D341Med (cell line): ENCODE measurements at regions not wholly inside any gene's neighbourhood (a gene's known extent, or its start where the extent isn't known, plus 50 kb on each side); places are given as distances from the start of the nearest gene placed in this dataset.
A peak's percentile ranks its signal among the peaks of the same experiment; 100 is the strongest.

Source experiments
- DNase-seq: peaks from one replicate; pipeline ENCODE4 v3.0.0; 2012; ENCODE audit warnings: low spot score

DNA sequence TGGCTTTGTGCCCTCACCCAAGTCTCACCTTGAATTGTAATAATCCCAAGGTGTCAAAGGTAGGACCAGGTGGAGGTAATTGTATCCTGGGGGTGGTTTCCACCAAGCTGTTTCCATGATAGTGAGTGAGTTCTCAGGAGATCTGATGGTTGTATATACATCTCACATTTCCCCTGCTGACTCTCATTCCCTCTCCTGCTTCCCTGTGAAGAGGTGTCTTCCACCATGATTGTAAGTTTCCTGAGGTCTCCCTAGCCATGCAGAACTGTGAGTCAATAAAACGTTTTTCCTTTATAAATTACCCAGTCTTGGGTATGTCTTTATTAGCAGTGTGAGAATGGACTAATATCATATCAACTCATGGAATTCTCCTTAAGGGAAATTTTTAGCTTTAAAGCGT, 302.6 kb downstream of the LIG4 start:
- DNase-seq: no peak

DNA sequence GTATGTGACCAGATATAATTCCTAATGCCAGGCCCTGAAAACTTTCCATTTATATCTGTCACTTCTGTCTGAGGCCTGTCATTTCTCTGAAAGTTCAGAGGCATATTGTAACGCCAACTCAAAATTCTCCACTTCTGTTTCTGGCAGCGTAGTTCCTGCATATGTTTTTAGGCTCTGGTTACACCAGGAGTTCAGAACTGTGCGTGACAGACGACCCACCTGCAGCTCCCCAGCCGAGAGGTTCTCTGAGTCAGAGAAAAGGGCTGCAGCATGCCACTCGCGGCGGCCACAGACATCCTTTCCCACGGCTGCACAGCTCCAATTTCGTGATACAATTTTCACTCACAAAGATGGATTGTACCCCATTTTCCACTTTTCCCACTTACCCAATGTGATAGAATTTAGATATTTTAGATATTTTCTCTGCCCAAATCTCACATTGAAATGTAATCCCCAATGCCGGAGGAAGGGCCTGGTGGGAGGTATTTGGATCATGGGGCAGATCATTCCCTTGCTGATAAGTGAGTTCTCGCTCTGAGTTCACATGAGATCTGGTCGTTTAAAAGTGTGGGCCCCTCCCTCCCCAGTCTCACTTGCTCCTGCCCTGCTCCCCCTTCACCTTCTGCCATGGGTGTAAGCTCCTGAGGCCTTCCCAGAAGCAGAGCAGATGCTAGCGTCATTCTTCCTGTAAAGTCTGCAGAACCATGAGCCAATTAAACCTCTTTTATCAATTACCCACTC, 308.1 kb downstream of the LIG4 start:
- DNase-seq: no peak

DNA sequence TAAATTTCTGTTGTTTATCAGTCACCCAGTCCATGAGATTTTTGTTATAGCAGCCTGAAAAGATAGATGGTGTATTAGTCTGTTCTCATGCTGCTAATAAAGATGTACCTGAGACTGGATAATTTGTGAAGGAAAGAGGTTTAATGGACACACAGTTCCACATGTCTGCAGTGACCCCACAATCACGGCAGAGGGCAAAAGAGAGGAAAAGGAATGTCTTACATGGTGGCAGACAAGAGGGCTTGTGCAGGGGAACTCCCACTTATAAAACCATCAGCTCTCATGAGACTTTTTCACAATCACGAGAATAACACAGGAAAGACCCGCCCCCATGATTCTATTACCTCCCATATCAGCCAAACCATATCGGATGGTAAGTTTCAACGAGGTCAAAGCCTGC, 309.2 kb downstream of the LIG4 start:
- no peak for DNase-seq

DNA sequence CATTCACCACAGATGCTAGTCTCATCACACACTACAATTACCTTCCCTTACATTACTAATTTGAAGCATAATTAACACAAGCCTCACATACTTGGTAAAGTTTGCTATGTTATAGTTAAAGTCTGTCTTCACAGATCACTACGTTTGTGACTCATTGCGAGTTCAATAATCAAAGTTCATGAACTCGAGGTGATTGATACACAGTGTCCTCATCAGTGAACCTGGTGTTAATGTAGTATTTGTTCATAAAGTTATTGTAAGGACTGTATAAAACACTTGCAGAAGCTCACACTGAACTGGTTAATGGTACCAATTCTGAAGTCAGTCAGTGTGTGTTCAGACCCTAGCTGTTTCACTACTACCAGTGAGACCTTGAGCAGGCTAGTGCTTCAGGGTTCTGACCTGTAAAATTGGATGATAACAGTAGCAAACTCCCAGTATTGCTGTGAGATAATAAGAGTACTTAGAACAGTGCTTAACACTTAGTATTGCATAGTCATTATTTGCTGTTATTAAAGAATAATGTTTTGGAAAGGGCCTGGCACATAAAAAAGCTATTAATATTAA, 313.3 kb downstream of the LIG4 start:
- DNase-seq: no peak

DNA sequence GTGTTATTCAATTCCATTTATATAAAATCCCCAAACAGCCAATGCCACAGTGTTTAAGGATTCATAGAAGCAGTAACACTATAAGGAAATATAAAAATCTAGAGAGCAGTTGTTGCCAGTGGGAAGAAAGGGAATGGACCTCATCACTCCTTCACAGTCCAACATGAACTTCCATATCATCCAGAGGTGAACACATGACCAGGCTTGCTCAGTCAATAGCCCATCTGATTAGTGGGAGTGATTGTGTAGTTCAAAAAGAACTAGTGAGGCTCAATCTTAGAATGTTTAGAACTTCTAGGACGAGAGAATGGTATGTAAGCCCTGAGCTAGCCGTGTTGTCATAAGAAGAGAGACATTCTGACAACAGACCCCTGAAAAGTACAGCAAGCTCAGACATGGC, 314.1 kb downstream of the LIG4 start:
- no peak for DNase-seq

DNA sequence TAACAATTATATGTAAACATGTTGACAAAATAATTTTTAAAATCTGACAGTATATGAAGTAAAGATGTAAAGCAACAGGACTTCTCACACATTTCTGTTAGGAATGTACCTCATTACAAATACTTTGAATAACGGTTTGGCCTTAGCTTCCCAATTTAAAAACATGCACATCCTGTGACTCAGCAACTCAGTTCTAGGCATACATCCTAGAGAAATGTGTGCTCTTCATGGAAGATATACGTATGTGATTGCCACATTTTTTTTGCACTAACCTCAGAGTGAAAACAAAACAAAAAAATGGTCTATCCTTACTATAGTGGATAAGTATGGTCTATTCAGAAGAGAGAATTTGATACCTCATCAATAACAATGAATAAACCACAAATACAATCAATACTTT, 314.6 kb downstream of the LIG4 start:
- DNase-seq: no peak

DNA sequence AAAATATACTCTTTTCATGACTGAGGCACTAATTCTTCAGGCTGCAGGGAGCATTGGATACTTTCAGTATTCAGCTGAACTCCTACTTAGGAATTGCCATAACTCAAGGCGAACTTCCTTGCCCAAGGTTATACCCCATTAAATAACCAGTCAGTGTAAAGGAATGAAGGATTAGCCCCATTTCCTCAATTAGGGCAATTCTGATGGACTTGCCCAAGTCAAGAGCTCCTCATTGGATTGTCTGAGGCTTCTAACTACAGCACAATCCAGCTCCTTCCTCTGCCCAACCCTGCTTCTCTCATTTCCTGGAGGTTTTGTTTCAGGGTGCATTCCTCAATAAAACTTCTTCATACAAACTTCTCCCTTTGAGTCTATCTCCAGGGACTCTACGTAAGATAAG, 329.2 kb downstream of the LIG4 start:
- no peak for DNase-seq

DNA sequence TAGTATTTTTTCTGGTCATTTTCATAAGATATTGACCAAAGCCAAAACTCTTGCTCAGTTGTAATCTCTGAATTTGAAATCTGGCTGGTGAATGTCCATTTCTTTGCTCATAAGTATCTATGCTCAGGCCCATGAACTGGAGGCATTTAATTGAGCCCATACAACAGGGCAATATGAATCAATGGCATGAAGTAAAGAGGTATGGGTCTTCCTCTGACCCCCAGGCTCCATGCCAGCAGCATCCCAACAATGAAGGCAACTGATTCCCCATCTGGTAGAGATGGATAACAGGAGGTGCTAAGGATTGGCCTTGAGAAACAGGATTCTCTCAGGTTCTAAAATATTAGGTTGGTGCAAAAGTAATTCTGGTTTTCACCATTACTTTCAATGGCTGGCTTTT, 330.8 kb downstream of the LIG4 start:
- no peak for DNase-seq

DNA sequence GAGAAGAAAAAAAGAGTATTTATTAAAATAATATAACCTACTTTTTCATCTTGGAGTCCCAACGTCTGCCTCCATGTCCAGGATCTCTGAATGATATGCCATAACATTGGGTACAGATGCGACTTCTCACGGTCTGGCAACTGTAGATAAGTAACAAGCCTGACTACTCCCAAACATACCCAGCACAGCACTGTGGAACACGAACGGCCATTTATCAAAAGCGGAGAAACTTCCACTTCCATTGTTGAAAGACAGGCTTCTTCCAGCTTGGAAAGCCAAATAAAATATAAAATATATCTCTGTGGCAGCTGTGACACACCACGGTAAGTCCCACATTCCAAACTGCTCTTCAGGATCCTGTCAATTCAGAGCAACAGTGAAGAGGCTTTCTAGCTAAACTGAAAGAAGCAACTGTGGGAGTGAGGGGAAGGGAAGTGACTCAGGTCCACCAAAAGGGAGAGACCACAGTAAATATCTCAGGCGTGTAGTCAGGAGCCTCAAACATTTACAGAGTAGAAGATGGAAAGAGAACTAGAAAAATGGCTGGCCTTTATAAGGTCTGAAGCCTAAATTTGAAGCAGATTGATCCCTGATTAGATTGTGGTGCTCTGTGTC, 331.7 kb downstream of the LIG4 start:
- DNase-seq: no peak

DNA sequence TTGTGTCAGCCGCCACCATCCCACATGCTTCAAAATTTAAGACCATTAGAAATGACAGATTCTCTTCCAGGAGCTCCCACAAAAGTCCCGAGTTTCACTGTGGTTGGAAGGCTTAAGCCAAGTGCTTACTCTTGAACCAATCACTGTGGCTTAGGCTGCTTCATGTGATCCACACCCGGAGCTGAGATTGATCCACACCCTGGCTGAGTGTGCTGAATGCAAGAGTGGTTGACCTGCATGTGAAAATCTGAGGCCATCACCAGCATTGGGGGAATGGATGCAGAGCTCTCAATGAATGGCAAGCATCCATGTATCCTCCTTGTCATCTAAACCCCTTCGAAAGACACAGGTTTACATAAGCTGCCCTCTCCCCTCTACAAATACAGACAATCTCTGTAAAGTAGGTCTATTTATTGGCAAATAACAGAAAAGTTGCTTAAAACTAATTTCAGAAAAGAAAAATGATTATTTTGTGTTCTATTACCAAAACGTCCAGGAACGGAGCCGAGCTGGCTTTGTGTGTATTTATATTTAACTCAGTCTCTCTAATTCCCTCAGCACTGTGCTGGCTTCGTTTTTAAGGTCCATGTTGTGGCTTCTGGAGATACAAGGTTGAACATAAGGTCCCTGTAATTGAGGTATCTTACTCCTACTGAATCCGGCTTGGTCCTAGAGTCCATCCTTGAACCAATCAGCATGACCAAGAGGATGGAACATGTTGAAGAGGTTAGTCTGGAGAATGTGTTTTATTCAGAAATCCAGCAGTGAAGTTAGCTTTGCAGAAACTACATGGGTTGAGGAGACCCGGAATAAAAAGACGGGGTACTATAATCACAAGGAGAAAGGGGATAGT, 332.4 kb downstream of the LIG4 start:
- no peak for DNase-seq

DNA sequence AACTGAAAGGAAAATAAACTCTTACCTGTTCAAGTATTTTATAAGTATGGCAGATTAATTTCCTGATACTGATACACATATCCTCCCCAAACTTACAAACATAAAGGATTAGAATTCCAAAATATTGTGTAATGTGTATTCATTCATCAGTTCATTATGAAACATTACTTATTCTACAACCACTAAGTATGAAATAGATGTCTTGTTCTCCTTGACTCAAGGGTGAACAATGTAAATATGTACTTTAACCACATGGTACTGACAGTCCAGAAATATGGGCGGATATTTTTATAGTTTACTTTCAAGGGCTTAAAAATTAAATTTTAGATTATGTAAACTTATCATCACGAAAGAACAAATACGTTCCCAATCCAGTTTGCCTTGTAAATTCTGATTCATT, 334.0 kb downstream of the LIG4 start:
- DNase-seq: no peak

DNA sequence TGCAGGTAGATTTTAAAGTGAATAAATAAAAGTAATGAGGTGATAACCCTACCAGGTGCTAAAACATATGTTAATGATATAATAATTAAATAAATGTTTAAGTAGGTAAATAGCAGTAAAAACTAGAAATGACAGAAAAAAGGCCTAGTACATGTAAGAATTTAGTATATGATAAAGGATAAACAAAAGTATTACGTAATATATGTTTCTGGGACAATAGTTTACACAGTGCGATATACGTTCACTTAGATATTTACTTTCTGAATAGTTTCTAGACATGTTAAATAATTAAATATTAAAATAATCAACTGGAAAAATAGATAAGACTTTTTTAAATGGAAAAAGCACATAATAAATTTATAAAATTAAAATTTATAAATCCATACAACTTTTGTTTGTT, 340.9 kb downstream of the LIG4 start:
- no peak for DNase-seq

DNA sequence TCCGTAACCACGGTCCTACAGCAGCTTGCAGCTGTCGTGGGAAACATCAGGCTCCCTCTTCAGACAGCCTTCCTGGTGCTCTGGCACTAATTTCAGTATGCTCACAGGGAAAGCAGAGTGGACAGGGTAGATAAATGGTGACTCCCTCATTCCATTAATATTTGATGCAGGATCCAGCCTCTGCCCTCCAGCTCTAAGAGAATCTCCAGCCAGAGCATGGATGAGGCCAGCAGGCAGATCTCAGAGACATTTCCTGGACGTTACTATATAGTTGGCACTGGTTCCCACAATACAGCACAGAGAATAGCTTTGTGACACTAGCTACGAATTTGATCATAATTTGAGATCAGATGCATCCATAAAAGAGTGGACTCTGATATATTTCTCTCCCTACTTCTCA, 341.4 kb downstream of the LIG4 start:
- DNase-seq: no peak

DNA sequence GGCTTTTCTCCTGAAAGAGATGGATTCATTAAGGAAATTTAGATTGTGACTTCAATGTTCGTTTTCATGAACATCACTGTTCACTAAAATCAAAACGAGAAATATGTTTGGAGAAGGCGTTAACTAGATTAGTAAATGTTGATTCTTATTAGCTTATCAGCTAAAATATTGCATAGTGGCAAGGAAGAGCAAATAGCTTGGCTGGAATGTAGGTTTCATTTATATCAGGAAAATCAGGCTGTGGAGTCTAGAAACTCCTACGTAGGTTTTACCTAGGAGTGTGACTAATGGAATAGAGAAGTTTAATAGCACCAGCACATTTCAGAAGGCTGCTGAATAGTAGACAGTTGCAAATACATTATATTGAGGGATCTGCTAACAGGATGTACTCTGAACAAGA, 344.9 kb downstream of the LIG4 start:
- no peak for DNase-seq

DNA sequence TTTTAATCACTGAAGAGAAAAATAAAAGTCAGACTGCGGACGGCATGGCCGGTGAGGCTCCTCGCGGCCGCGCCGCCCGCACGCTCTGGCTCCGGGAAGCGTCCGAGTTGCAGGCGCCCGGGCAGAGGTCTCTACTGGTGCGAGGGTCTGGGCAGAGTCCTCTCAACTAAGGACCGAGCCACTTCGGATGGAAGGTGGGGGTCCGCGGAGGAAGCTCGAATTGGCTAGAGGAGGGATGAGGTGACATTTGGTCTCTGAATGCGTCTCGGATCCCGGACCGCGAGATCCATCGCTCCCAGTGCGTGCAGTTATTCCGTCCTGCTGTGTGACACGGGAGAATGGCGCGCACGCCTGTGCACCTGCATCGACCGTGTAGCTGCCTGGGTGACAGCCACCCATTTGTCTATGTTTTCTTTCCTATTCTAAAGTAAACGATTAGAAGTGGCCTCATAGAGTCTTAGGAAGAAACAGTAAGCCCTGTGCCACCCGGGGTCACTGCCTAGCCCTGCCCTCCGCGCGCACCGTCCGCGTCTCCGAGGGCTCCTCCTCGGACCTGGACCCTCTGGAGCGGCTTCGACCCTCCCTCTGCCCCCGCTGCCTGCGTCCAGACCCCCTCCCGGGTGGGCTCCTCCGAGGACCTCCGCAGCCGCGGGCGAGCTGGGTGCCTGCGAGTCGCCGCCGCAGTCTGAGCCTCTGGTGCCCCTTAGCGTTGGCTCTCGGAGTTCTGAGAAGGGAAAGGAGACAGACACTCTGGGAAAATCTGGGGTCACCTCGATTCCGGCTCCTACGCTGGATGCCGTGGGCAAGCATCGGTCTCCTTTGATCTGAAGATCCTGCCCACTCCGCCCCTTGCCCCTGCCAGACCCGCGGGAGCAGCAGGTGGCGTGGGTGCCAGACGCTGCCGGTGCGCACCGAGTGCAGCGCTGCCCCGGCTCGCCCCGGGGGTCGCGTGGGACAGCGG, 347.4 kb downstream of the LIG4 start:
- peak; percentile 82 for DNase-seq

DNA sequence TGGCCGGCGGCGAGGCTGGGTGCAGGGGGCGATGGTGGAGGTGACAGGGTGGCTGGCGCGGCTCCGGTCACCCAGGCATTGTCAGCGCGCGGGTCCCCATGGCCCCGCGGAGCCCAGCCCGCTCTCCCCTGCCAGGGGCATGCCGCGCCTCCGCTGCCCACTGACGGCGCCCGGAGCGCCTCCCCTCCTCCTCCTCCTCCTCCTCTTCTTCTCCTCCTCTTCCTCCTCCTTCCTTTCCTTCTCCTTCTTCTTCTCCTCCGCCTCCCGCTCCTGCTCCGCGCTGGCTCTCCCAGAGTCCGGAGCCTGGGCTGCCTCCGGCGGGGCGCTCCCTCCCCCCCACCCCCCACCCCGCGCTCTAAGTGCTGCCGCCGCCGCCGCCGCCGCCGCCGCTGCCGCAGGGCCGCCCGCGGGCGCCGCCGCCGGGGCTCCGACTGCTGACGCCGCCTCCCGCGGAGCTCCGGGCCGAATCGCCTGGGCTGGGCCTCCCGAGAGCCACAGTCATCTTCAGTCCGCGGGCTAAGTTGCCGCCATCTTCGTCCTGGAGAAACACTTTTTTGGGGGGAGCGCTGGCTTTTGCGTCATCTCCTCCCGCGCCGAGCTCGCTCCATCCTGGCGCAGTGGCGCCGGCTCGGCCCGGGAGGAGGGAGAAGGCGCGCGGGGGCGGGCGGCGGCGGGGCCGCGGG, 348.3 kb downstream of the LIG4 start:
- DNase-seq: peak; percentile 78

DNA sequence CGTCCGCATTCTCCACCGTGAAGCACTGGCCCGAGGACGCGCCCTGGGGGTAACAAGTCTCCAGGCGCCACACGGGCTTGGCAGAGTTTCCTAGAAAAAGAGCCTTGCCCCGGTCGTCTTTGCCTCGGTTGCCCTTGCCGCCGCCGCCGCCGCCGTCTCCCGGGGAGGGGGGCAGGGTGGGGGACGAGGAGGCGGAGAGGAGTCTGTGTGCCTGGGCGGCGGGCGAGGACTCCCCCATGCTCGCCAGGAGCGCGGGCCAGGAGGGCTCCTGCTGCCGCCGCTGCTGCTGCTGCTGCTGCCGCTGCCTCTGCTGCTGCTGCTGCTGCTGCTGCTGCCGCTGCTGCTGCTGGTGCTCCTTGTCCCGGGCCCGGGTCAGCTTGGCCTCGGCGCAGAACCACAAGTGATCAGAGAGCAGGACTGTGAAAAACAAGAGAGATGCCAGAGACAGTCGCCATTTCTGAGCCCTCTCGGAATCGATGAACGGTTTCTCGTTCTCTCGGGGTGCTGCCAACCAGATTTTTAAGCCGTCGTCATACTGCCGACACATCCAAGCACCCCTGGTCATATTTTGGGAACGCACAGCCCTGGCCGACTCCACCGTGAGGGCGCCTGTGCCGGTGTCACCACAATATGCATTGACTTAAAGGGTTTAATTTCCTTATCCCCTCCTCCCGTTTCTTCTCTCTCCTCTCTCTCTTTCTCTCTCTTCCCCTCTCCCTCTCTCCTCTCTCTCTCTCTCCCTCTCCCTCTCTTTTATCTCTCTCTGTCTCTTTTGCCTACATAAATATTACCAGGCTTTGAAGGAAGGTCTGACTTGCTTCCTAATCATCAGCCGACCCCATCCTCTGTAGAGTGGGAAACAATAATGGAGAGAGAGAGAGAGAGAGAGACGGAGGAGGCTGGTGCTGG, 349.1 kb downstream of the LIG4 start:
- peak; percentile 64 for DNase-seq

DNA sequence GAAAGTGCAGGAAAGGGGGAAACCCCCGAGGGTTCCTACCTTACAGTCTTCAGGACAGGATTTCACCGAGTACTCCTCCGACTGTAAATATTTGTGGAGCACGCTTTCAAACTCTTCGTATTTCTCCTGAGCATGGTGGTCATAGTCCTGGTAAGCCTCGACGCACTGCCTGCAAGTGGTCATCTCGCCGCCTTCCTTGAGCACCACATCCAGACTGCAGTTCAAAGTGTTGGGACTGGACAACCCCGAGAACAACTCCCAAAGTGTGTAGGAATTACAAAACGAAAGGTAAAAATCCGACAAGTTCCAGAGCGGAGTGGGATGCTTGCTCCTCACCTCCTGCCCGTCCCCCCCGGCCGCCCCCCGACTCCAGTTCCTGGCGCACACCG, 349.7 kb downstream of the LIG4 start:
- no peak for DNase-seq

DNA sequence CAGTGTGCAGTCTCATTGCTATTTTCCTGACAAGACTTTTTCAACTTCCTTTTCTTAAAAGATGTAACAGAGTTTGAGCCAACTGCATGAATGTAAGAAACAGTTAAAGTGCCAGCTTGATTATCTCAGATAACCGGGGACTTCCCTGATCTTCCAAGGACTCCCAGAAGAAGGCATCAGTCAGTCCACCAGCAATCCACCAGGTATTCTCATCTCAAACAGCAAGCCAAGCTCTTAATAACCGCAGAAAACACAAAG, 350.1 kb downstream of the LIG4 start:
- DNase-seq: no peak

DNA sequence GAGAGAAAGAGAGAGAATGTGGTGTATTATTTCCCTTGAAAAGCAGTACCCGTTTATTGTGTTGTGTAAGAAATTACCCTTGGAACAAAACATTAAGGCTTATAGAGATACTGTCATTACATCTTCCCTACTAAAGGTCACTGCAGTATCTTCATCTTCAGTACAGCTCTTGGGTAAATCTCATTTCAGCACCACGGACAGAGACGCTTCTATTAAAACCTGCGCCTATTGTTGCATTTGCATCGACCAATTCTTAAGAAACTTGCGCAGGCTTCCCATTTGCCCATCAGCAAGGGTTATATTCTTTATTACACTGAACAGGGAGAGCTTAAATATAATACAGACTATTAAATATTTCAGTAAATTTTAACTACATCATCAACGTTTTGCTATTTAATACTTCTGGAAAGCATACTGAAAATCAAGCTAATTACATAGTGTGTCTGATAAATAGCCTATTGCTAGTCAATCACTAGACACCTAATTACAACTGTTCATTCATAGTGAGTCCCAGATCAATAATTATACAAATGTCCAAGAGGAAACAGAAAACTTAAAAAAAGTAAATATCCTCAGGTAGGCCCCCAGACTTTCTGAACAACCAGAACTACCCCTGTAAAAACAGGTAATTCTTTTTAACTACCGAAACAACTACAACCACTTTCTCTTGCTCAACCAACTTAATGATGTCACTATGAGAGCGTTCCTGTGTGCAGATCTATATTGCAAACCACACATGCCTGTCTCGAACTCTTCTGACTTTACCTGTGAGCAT, 350.6 kb downstream of the LIG4 start:
- no peak for DNase-seq
